Stimulated activated CD4-positive, alpha-beta T cell treated with anti-CD3 and anti-CD28 coated beads, Interleukin-4, amount 100 ng/mL, for 4 hours (primary cell): ENCODE measurements at regions not wholly inside any gene's neighbourhood (a gene's known extent, or its start where the extent isn't known, plus 50 kb on each side); places are given as distances from the start of the nearest gene placed in this dataset.

ENCODE experiments used
- DNase-seq, 2 experiments: peaks; one replicate each; pipeline ENCODE4 v3.0.0-alpha.2; 2020

- no peak for DNase-seq
These were observed 79.0 kb downstream of the LBH start for GRCh38 chr2:30310371-30310770.

GRCh38 chr2:30310955-30311354, 79.6 kb downstream of the LBH start:
- DNase-seq, result peak in 1 of 2 experiments; percentile 60

- no peak for DNase-seq
These were observed 80.4 kb downstream of the LBH start for GRCh38 chr2:30311711-30312110.

- DNase-seq, result no peak
These were observed 81.6 kb downstream of the LBH start for GRCh38 chr2:30312916-30313315.

DNA sequence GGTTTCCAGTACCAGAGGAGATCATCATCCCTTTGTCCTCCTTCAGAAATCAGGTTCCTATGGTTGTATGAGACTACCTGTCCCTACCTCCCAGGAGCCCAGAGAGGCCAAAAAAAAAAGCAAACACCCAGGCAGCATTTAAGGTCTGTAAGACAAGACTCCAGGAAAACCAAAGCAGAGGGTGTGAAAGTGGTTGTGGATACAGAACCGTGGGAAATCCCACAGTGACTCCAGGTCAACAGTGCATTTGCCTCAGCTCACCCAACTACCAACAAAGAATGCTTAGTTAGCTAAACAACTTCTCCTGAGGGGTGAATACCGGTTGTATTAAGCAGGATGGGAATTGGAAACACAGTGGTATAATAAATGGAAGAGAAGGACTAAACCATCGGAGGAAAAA, 83.6 kb downstream of the LBH start:
- no peak for DNase-seq

- peak in 1 of 2 experiments; percentile 27 for DNase-seq
These were observed 84.2 kb downstream of the LBH start for GRCh38 chr2:30315391-30316063.

GRCh38 chr2:30316408-30316807, 85.1 kb downstream of the LBH start:
- no peak for DNase-seq

- DNase-seq, result no peak
These were observed 87.9 kb downstream of the LBH start for GRCh38 chr2:30318987-30319782.

GRCh38 chr2:30321466-30321865, 90.1 kb downstream of the LBH start:
- no peak for DNase-seq

GRCh38 chr2:30323499-30323898, 92.2 kb downstream of the LBH start:
- no peak for DNase-seq

DNA sequence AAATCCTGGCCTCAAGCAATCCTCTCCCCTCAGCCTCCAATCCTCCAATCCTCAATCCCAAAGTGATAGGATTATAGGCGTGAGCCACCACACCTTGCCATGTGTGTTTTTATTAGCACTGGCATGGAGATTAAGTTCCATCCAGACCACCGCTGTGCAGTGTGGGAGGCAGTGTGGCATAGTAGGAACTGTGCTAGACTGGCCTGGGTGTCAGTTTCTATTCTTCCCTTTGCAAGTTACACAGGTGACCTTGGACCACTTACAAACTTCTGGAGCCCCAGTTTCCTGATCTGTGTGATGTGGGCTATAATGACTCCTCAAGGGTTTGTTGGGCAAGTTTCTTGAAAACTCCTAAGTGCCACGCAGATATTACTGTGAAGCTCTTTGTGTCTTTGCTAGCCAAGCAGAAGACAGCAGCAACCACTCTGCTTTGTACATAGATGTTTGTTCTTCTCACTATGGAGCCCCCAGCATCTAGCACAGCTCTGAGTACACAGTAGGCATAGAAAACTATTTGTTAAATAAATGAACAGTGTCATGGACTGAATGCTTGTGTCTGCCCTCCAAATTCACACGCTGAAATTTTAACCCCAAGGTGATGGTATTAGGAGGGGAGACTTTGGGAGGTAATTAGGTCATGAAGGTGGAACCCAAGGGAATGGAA, 93.0 kb downstream of the LBH start:
- no peak for DNase-seq

- DNase-seq, result no peak
These were observed 94.4 kb downstream of the LBH start for GRCh38 chr2:30325600-30326328.

- DNase-seq, result no peak
These were observed 95.2 kb downstream of the LBH start for GRCh38 chr2:30326497-30326896.

- DNase-seq, result no peak
These were observed 99.7 kb downstream of the LBH start for GRCh38 chr2:30331038-30331437.

- no peak for DNase-seq
These were observed 100.5 kb downstream of the LBH start for GRCh38 chr2:30331869-30332268.

DNA sequence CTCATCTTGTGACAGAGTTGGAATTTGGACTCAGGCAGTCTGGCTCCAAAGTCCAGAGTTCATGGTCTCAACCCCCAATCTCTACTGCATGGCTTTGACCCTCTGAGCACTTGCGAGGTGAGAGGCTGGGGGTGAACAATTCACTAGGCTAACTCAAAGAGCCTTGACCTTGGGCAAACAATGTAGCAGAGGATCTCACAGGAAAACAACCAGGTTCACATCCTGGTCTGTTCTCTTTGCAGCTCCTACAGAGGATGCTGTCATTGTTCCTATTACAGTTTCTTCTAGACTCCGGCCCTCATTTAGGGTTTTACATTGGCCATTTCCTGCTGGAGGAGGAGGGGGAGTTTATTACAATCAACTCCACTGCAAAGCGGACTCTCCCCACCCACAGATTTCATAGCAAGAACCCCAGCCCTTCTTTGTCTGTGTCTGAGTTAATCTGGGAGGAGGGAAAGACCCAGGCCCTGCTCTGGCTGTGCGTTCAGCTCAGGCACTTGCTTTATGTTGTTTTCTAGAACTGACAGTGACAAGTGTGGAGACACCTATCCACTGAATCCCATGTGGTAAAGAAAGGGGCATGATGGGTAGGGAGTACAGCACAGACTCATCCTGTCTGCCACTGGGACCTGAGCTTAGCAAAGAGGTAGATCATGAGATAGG, 101.6 kb downstream of the LBH start:
- peak; percentile 23 to 65 for DNase-seq

DNA sequence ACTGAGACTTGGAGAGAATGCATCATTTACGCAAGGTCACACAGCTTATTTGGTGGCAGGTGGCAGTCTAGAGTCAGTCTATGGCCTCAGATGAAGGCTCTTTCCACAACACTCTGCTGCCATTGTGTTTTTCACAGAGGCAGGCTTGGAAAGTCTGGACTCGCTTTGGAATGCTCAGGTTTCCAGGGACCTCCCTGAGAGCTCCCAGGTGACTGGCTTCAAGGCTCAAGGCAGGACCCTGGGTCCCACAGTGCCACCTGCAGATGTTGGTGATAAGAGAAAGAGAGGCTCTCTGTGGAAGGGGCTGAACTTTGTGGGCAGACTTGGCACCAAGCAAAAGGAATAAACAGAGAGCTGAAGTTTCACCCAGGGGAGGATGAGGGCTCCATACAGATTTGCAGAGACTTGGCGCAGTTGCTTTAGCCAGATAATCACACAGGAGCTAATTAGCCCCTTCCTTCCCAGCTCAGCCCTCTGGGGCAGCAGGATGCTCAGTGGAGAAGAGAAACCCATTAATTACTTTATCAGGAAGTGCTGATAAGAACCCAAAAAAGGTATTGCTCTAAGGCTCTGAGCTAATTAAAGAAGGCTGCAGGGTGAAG, 103.5 kb downstream of the LBH start:
- peak in 1 of 2 experiments; percentile 11 for DNase-seq

GRCh38 chr2:30336084-30336483, 104.8 kb downstream of the LBH start:
- DNase-seq, result peak in 1 of 2 experiments; percentile 50

DNA sequence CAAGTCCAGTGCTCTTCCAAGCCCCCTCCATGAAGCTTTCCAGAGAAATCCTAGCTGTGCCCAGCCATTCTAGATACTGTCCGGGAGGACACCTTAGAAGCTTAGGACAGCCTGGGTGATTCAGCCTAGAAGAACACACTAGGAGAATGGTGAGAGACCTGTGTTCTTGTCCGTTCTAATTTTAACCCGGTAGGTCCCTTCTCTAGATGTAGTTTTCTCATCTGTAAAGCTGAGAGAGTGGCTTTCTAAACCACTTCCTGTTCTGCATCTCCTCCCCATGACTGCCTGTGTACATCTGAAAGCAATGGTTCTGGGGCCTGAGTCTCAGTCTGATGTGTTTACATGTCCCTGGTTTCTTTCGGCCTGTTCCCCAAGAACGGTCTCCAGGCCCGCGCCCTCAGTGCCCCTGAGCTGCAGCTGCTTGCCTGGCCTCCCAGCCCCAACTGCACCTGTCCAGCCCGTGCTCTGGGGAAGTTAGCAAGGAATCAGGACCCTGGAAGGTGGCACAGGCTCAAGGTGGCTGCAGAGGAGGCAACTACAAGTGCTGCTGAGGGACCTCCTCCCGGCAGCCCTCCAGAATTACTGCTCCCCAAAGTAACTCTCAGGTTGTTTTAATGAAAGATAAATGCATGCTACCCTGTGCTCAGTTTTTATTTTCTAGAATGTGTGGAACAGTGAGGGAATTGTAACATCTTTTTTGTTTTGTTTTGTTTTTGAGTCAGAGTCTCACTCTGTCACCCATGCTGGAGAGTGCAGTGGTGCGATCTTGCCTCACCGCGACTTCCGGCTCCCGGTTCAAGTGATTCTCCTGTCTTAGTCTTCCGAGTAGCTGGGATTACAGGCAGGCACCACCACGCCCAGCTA, 105.9 kb downstream of the LBH start:
- peak; percentile 29 to 31 for DNase-seq

- no peak for DNase-seq
These were observed 107.1 kb downstream of the LBH start for GRCh38 chr2:30338475-30338874.

DNA sequence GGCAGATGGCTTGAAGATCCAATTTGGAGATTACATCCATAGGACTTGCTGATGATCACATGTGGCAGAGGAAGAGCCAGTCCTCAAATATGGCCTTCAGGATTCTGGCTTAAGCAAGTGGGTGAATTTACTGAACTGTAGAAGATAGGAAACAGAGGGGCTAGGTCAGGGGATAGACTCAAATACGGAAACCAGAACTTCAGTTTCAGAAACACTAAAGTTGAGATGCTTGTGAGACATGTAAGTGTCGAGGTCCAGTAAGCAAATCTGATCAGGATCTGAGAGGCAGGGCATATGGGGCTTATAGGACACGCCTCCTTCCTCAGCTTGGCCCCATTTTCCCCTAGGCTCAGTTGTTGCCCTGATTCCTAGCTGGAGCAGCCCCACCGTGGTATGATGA, 107.7 kb downstream of the LBH start:
- DNase-seq, result no peak
